Activated CD4-positive, alpha-beta T cell treated with anti-CD3 and anti-CD28 coated beads, Interleukin-2, amount 50 U/mL, for 24 hours (primary cell): ENCODE measurements at regions not wholly inside any gene's neighbourhood (a gene's known extent, or its start where the extent isn't known, plus 50 kb on each side); places are given as distances from the start of the nearest gene placed in this dataset.
"Not testable (repeated sequence)": the region's sequence is repeated elsewhere in the genome, so short reads cannot be mapped to it uniquely, and the experiment has no call there.

Experiments used
- DNase-seq, 2 donors: peaks; one replicate each; pipeline ENCODE4 v3.0.0-alpha.2; 2020; ENCODE audit warnings: low read depth in 1 of 2, low spot score in 1 of 2

- DNase-seq = no peak
Measured at GRCh38 chr21:25170681-25171080, 436.6 kb downstream of the MRPL39 start.

GRCh38 chr21:25169370-25169769 is 437.9 kb downstream of the MRPL39 start:
- no peak for DNase-seq

- DNase-seq = not testable (repeated sequence)
Measured at GRCh38 chr21:25166904-25167303, 440.4 kb downstream of the MRPL39 start.

GRCh38 chr21:25161571-25161970 is 445.7 kb downstream of the MRPL39 start:
- no peak for DNase-seq

- not testable (repeated sequence) for DNase-seq
Measured at GRCh38 chr21:25155020-25155419, 452.3 kb downstream of the MRPL39 start.

GRCh38 chr21:25149022-25149421 is 458.3 kb downstream of the MRPL39 start:
- DNase-seq = no peak

- no peak for DNase-seq
Measured at GRCh38 chr21:25139414-25139813, 467.9 kb downstream of the MRPL39 start.

- DNase-seq = no peak
Measured at GRCh38 chr21:25133939-25134338, 473.3 kb downstream of the MRPL39 start.

GRCh38 chr21:25127811-25128210 is 479.5 kb downstream of the MRPL39 start:
- no peak for DNase-seq

GRCh38 chr21:25127007-25127406 is 480.3 kb downstream of the MRPL39 start:
- no peak for DNase-seq

- DNase-seq = no peak
Measured at GRCh38 chr21:25126564-25126963, 480.7 kb downstream of the MRPL39 start.

GRCh38 chr21:25118648-25119047 is 488.6 kb downstream of the MRPL39 start:
- no peak for DNase-seq

- no peak for DNase-seq
Measured at GRCh38 chr21:25115021-25115420, 492.3 kb downstream of the MRPL39 start.

GRCh38 chr21:25107708-25108107 is 499.6 kb downstream of the MRPL39 start:
- DNase-seq = no peak

- no peak for DNase-seq
Measured at GRCh38 chr21:25103500-25104207, 503.6 kb downstream of the MRPL39 start.

- DNase-seq = no peak
Measured at GRCh38 chr21:25097648-25098047, 509.6 kb downstream of the MRPL39 start.

- no peak for DNase-seq
Measured at GRCh38 chr21:25094695-25095094, 512.6 kb downstream of the MRPL39 start.

GRCh38 chr21:25092441-25093011 is 514.8 kb downstream of the MRPL39 start:
- DNase-seq = no peak

- no peak for DNase-seq
Measured at GRCh38 chr21:25081096-25081495, 526.2 kb downstream of the MRPL39 start.

GRCh38 chr21:25080661-25081060 is 526.6 kb downstream of the MRPL39 start:
- DNase-seq = no peak

GRCh38 chr21:25080141-25080540 is 527.1 kb downstream of the MRPL39 start:
- no peak for DNase-seq

GRCh38 chr21:25079053-25079452 is 528.2 kb downstream of the MRPL39 start:
- DNase-seq = no peak

- no peak for DNase-seq
Measured at GRCh38 chr21:25062061-25062460, 545.2 kb downstream of the MRPL39 start.
